ENCODE measurements at regions not wholly inside any gene's neighbourhood (a gene's known extent, or its start where the extent isn't known, plus 50 kb on each side); places are given as distances from the start of the nearest gene placed in this dataset.

GRCh38 chr3:1787094-1787493 is 311.6 kb upstream of the CNTN4 start:
- H3K27ac Mint-ChIP-seq (ENCODE audit: unreplicated experiment): no peak overlapping the region
- TF ChIP-seq CTCF (IDR thresholded peaks at IDR 0.05; ENCODE audit: partially characterized antibody, unreplicated experiment): no peak
- peak; percentile 39 for DNase-seq
- H3K27me3 Mint-ChIP-seq (ENCODE audit: unreplicated experiment): no peaks in the 10 kb centered on the region
- H3K4me3 Mint-ChIP-seq (ENCODE audit: unreplicated experiment): no peak overlapping the region
- peaks cover 3% of the 10 kb centered on the region for H3K9me3 Mint-ChIP-seq (ENCODE audit: unreplicated experiment)
- no peaks in the 10 kb centered on the region for H3K36me3 Mint-ChIP-seq (ENCODE audit: unreplicated experiment)
- H3K4me1 Mint-ChIP-seq (ENCODE audit: low read depth, unreplicated experiment): peaks cover 27% of the 10 kb centered on the region

GRCh38 chr3:1792466-1792865 is 306.2 kb upstream of the CNTN4 start:
- Mint-ChIP-seq H3K27ac (ENCODE audit: unreplicated experiment) (no peak overlapping the region), H3K27me3 (ENCODE audit: unreplicated experiment) (no peaks in the 10 kb centered on the region), H3K4me3 (ENCODE audit: unreplicated experiment) (no peak overlapping the region), H3K36me3 (ENCODE audit: unreplicated experiment) (no peaks in the 10 kb centered on the region), H3K4me1 (ENCODE audit: low read depth, unreplicated experiment) (peaks cover 1% of the 10 kb centered on the region), H3K9me3 (ENCODE audit: unreplicated experiment) (no peaks in the 10 kb centered on the region)
- TF ChIP-seq CTCF (IDR thresholded peaks at IDR 0.05; ENCODE audit: partially characterized antibody, unreplicated experiment): no peak
- DNase-seq: no peak

GRCh38 chr3:1798711-1799405 is 299.8 kb upstream of the CNTN4 start:
- Mint-ChIP-seq H3K27me3 (ENCODE audit: unreplicated experiment) (no peaks in the 10 kb centered on the region), H3K4me1 (ENCODE audit: low read depth, unreplicated experiment) (no peaks in the 10 kb centered on the region), H3K27ac (ENCODE audit: unreplicated experiment) (no peak overlapping the region), H3K9me3 (ENCODE audit: unreplicated experiment) (peaks cover 2% of the 10 kb centered on the region), H3K36me3 (ENCODE audit: unreplicated experiment) (no peaks in the 10 kb centered on the region), H3K4me3 (ENCODE audit: unreplicated experiment) (no peak overlapping the region)
- no peak for DNase-seq
- no peak for TF ChIP-seq CTCF (IDR thresholded peaks at IDR 0.05; ENCODE audit: partially characterized antibody, unreplicated experiment)

- no peak overlapping the region for H3K27ac Mint-ChIP-seq (ENCODE audit: unreplicated experiment)
- no peaks in the 10 kb centered on the region for H3K4me1 Mint-ChIP-seq (ENCODE audit: low read depth, unreplicated experiment)
- peaks cover 8% of the 10 kb centered on the region for H3K36me3 Mint-ChIP-seq (ENCODE audit: unreplicated experiment)
- no peak for TF ChIP-seq CTCF (IDR thresholded peaks at IDR 0.05; ENCODE audit: partially characterized antibody, unreplicated experiment)
- DNase-seq: no peak
- no peak overlapping the region for H3K4me3 Mint-ChIP-seq (ENCODE audit: unreplicated experiment)
- H3K9me3 Mint-ChIP-seq (ENCODE audit: unreplicated experiment): peaks cover 9% of the 10 kb centered on the region
- no peaks in the 10 kb centered on the region for H3K27me3 Mint-ChIP-seq (ENCODE audit: unreplicated experiment)
Observed at GRCh38 chr3:1805331-1805730, 293.3 kb upstream of the CNTN4 start.

GRCh38 chr3:1808590-1808989 is 290.1 kb upstream of the CNTN4 start:
- Mint-ChIP-seq H3K4me3 (ENCODE audit: unreplicated experiment) (no peak overlapping the region), H3K27ac (ENCODE audit: unreplicated experiment) (no peak overlapping the region), H3K27me3 (ENCODE audit: unreplicated experiment) (no peaks in the 10 kb centered on the region), H3K4me1 (ENCODE audit: low read depth, unreplicated experiment) (no peaks in the 10 kb centered on the region), H3K9me3 (ENCODE audit: unreplicated experiment) (peaks cover 7% of the 10 kb centered on the region), H3K36me3 (ENCODE audit: unreplicated experiment) (peaks cover 8% of the 10 kb centered on the region)
- no peak for DNase-seq
- TF ChIP-seq CTCF (IDR thresholded peaks at IDR 0.05; ENCODE audit: partially characterized antibody, unreplicated experiment): no peak

Measured in glutamatergic neuron (in vitro differentiated cells).